Peyer's patch (tissue), 4 donors: ENCODE measurements at regions not wholly inside any gene's neighbourhood (a gene's known extent, or its start where the extent isn't known, plus 50 kb on each side); places are given as distances from the start of the nearest gene placed in this dataset.

Source experiments
- CTCF ChIP-seq, 6 experiments: fragments of 450-650 bp in 4 of 6; fragments of 200-600 bp in 2 of 6; sonication (generic) in 1 of 6; IDR thresholded peaks; one replicate each; pipeline ENCODE4 v1.5.1; 2017 to 2019; ENCODE audit warnings: antibody characterized with exemption in 6 of 6, mild to moderate bottlenecking in 3 of 6, moderate library complexity in 1 of 6
- POLR2A ChIP-seq, 2 donors: fragments of 450-650 bp; IDR thresholded peaks; one replicate each; pipeline ENCODE4 v1.5.1; 2017; ENCODE audit warnings: antibody characterized with exemption in 2 of 2, mild to moderate bottlenecking in 2 of 2, moderate library complexity in 2 of 2

GRCh38 chr22:48981371-48982061, 846.2 kb downstream of the BRD1 start:
- TF ChIP-seq CTCF (IDR thresholded peaks at IDR 0.05) (no peak), POLR2A (IDR thresholded peaks at IDR 0.05) (no peak)
